ENCODE measurements at regions not wholly inside any gene's neighbourhood (a gene's known extent, or its start where the extent isn't known, plus 50 kb on each side); places are given as distances from the start of the nearest gene placed in this dataset.

- TF ChIP-seq RCOR1 (IDR thresholded peaks at IDR 0.05; ENCODE audit: insufficient replicate concordance, low read length) (no peak), RAD21 (IDR thresholded peaks at IDR 0.05; ENCODE audit: low read length) (no peak), ELK1 (IDR thresholded peaks at IDR 0.05; ENCODE audit: borderline replicate concordance, low read depth, low read length) (no peak), CEBPB (IDR thresholded peaks at IDR 0.05; ENCODE audit: low read depth, low read length) (no peak), MAFK (IDR thresholded peaks at IDR 0.05; ENCODE audit: low read depth, low read length) (no peak), NFE2L2 (IDR thresholded peaks at IDR 0.05; ENCODE audit: low read depth, low read length) (no peak), USF2 (IDR thresholded peaks at IDR 0.05; ENCODE audit: low read depth, low read length) (no peak), FOS (IDR thresholded peaks at IDR 0.05; ENCODE audit: low read depth, low read length) (no peak), BHLHE40 (IDR thresholded peaks at IDR 0.05; ENCODE audit: low read depth, low read length) (no peak), RFX5 (IDR thresholded peaks at IDR 0.05; ENCODE audit: low read depth, low read length) (no peak), CHD1 (IDR thresholded peaks at IDR 0.05; ENCODE audit: low read depth, low read length) (no peak), MXI1 (IDR thresholded peaks at IDR 0.05; ENCODE audit: borderline replicate concordance, low read depth, low read length) (no peak), CTCF (conservative IDR thresholded peaks at IDR 0.05; ENCODE audit: low read depth, low read length) (no peak), POLR2A (IDR thresholded peaks at IDR 0.05; ENCODE audit: low read depth, low read length) (no peak), MAZ (IDR thresholded peaks at IDR 0.05; ENCODE audit: borderline replicate concordance, low read depth, low read length) (no peak), SMC3 (IDR thresholded peaks at IDR 0.05; ENCODE audit: low read depth, low read length) (no peak)
- Histone ChIP-seq H3K56ac (ENCODE audit: extremely low read depth, insufficient read depth, low read length) (no peak overlapping the region), H2AK9ac (replicated peaks; ENCODE audit: low read depth, low read length, poor library complexity) (no peak overlapping the region), H3K9me3 (ENCODE audit: control insufficient read depth, insufficient read depth, low read length) (no peaks in the 10 kb centered on the region), H2BK5ac (ENCODE audit: low read depth, low read length, poor library complexity, severe bottlenecking) (no peak overlapping the region), H3K4me2 (ENCODE audit: low read depth, low read length) (no peak overlapping the region), H3K79me1 (ENCODE audit: low read depth in 1 of 2, low read length in 2 of 2) (no peaks in the 10 kb centered on the region), H4K5ac (ENCODE audit: low read depth, low read length) (no peak overlapping the region), H4K91ac (ENCODE audit: insufficient read depth, low read depth, low read length) (peak overlapping the region; percentile 29), H3K4me3 (ENCODE audit: insufficient read depth, low read depth, low read length) (no peak overlapping the region), H3K4me1 (ENCODE audit: control insufficient read depth, insufficient read depth, low read length) (peaks cover 5% of the 10 kb centered on the region; the same call in 1 of the 2 replicates), H3K27me3 (ENCODE audit: control insufficient read depth, insufficient read depth, low read length) (no peaks in the 10 kb centered on the region), H2AK5ac (ENCODE audit: low read depth, low read length) (0 out of 2 replicates have a peak overlapping the region, but pooled peaks have one; percentile 38), H3K4ac (ENCODE audit: low read depth, low read length) (peak overlapping the region; percentile 34; the same call in 1 of the 2 replicates), H2BK20ac (ENCODE audit: low read depth, low read length) (peak overlapping the region; percentile 69; the same call in 1 of the 2 replicates), H3K36me3 (ENCODE audit: control insufficient read depth, insufficient read depth, low read length) (no peaks in the 10 kb centered on the region), H3K23ac (ENCODE audit: low read depth, low read length) (no peak overlapping the region), H4K20me1 (ENCODE audit: insufficient read depth, low read length) (no peaks in the 10 kb centered on the region), H3K9ac (ENCODE audit: low read depth, low read length) (no peak overlapping the region), H3K18ac (ENCODE audit: low read depth, low read length) (no peak overlapping the region), H3K27ac (ENCODE audit: insufficient read depth, low read length) (no peak overlapping the region), H3K14ac (replicated peaks; ENCODE audit: low read depth, low read length) (no peak overlapping the region; the same call in 1 of the 2 replicates), H2BK15ac (ENCODE audit: low read depth, low read length) (peak overlapping the region; percentile 15; the same call in 1 of the 3 replicates), H2AFZ (replicated peaks; ENCODE audit: low read length, poor library complexity) (no peak overlapping the region), H4K8ac (ENCODE audit: low read depth in 2 of 2, low read length in 2 of 2) (no peak overlapping the region), H3K9me1 (ENCODE audit: insufficient read depth, low read length) (0 out of 2 replicates have a peak, but pooled peaks cover 2% of the 10 kb centered on the region), H2BK120ac (ENCODE audit: low read depth, low read length) (peak overlapping the region; percentile 36; the same call in 1 of the 2 replicates)
- intact Hi-C loops (cut with micrococcal nuclease): no loop called here
- POLR2A ChIA-PET (ENCODE audit: unreplicated experiment): interaction anchor here (1.1 kb wide), 1 partner anchor 74 kb away, joined by 8 read pairs; the partner anchor contains the start of gene P3H2
- dilution Hi-C loops (cut with HindIII; ENCODE audit: low sequenced_read_pairs, unreplicated experiment): no loop called here
- ATAC-seq (ENCODE audit: low read depth): no peak
- CTCF ChIA-PET: no interaction called here
- in situ Hi-C loops (cut with MboI; ENCODE audit: low sequenced_read_pairs): no loop called here
- WGBS, 2 experiments (ENCODE audit: extremely low coverage in 2 of 2, insufficient read length in 1 of 2): no CpG with 5 or more reads among the region's 3 CpGs
- no peak for DNase-seq
- no TSS peak for BruUV-seq (replicated peaks)
Observed at GRCh38 chr3:190194506-190194905, 73.8 kb upstream of the P3H2 start.
